ENCODE measurements at regions not wholly inside any gene's neighbourhood (a gene's known extent, or its start where the extent isn't known, plus 50 kb on each side); places are given as distances from the start of the nearest gene placed in this dataset.

GRCh38 chr5:125011947-125012346 lies 265.5 kb upstream of the ZNF608 start:
- no peaks in the 10 kb centered on the region for H3K27me3 Mint-ChIP-seq (ENCODE audit: low read depth)
- H3K27ac Mint-ChIP-seq: no peak overlapping the region
- H3K9me3 Mint-ChIP-seq: no peaks in the 10 kb centered on the region
- no peaks in the 10 kb centered on the region for H3K36me3 Mint-ChIP-seq (ENCODE audit: low read depth)
- no peaks in the 10 kb centered on the region for H3K4me1 Mint-ChIP-seq (ENCODE audit: low read depth)
- no peak overlapping the region for H3K4me3 Mint-ChIP-seq

GRCh38 chr5:125012727-125013451 lies 266.4 kb upstream of the ZNF608 start:
- Mint-ChIP-seq H3K4me1 (ENCODE audit: low read depth) (no peaks in the 10 kb centered on the region), H3K36me3 (ENCODE audit: low read depth) (no peaks in the 10 kb centered on the region), H3K27ac (no peak overlapping the region), H3K4me3 (no peak overlapping the region), H3K27me3 (ENCODE audit: low read depth) (no peaks in the 10 kb centered on the region), H3K9me3 (no peaks in the 10 kb centered on the region)

GRCh38 chr5:125014202-125014601 lies 267.8 kb upstream of the ZNF608 start:
- Mint-ChIP-seq H3K9me3 (no peaks in the 10 kb centered on the region), H3K27ac (no peak overlapping the region), H3K4me3 (no peak overlapping the region), H3K27me3 (ENCODE audit: low read depth) (no peaks in the 10 kb centered on the region), H3K4me1 (ENCODE audit: low read depth) (no peaks in the 10 kb centered on the region), H3K36me3 (ENCODE audit: low read depth) (no peaks in the 10 kb centered on the region)

GRCh38 chr5:125017796-125018195 lies 271.4 kb upstream of the ZNF608 start:
- Mint-ChIP-seq H3K4me1 (ENCODE audit: low read depth) (no peaks in the 10 kb centered on the region), H3K4me3 (no peak overlapping the region), H3K27ac (no peak overlapping the region), H3K36me3 (ENCODE audit: low read depth) (no peaks in the 10 kb centered on the region), H3K9me3 (no peaks in the 10 kb centered on the region), H3K27me3 (ENCODE audit: low read depth) (no peaks in the 10 kb centered on the region)

- Mint-ChIP-seq H3K27me3 (ENCODE audit: low read depth) (no peaks in the 10 kb centered on the region), H3K9me3 (no peaks in the 10 kb centered on the region), H3K4me3 (no peak overlapping the region), H3K36me3 (ENCODE audit: low read depth) (no peaks in the 10 kb centered on the region), H3K27ac (no peak overlapping the region), H3K4me1 (ENCODE audit: low read depth) (no peaks in the 10 kb centered on the region)
These were observed 277.2 kb upstream of the ZNF608 start for GRCh38 chr5:125023673-125024072.

GRCh38 chr5:125026867-125027731 lies 280.7 kb upstream of the ZNF608 start:
- H3K27ac Mint-ChIP-seq: no peak overlapping the region
- no peaks in the 10 kb centered on the region for H3K4me1 Mint-ChIP-seq (ENCODE audit: low read depth)
- no peaks in the 10 kb centered on the region for H3K36me3 Mint-ChIP-seq (ENCODE audit: low read depth)
- H3K27me3 Mint-ChIP-seq (ENCODE audit: low read depth): no peaks in the 10 kb centered on the region
- H3K4me3 Mint-ChIP-seq: no peak overlapping the region
- H3K9me3 Mint-ChIP-seq: no peaks in the 10 kb centered on the region

GRCh38 chr5:125032286-125032685 lies 285.8 kb upstream of the ZNF608 start:
- no peak overlapping the region for H3K4me3 Mint-ChIP-seq

GRCh38 chr5:125033602-125034001 lies 287.2 kb upstream of the ZNF608 start:
- Mint-ChIP-seq H3K4me3 (no peak overlapping the region), H3K27me3 (ENCODE audit: low read depth) (no peaks in the 10 kb centered on the region), H3K36me3 (ENCODE audit: low read depth) (no peaks in the 10 kb centered on the region), H3K9me3 (peaks cover 3% of the 10 kb centered on the region), H3K4me1 (ENCODE audit: low read depth) (no peaks in the 10 kb centered on the region), H3K27ac (no peak overlapping the region)

More at GRCh38 chr5:125032286-125032685, 285.8 kb upstream of the ZNF608 start:
- Mint-ChIP-seq H3K9me3 (no peaks in the 10 kb centered on the region), H3K27me3 (ENCODE audit: low read depth) (no peaks in the 10 kb centered on the region), H3K36me3 (ENCODE audit: low read depth) (no peaks in the 10 kb centered on the region), H3K4me1 (ENCODE audit: low read depth) (no peaks in the 10 kb centered on the region), H3K27ac (no peak overlapping the region)

- no peaks in the 10 kb centered on the region for H3K4me1 Mint-ChIP-seq (ENCODE audit: low read depth)
- no peaks in the 10 kb centered on the region for H3K36me3 Mint-ChIP-seq (ENCODE audit: low read depth)
- no peak overlapping the region for H3K27ac Mint-ChIP-seq
- H3K4me3 Mint-ChIP-seq: no peak overlapping the region
- H3K9me3 Mint-ChIP-seq: peaks cover 4% of the 10 kb centered on the region
- H3K27me3 Mint-ChIP-seq (ENCODE audit: low read depth): no peaks in the 10 kb centered on the region
These were observed 287.9 kb upstream of the ZNF608 start for GRCh38 chr5:125034331-125034730.

- H3K4me3 Mint-ChIP-seq: no peak overlapping the region
- H3K27me3 Mint-ChIP-seq (ENCODE audit: low read depth): no peaks in the 10 kb centered on the region
- H3K4me1 Mint-ChIP-seq (ENCODE audit: low read depth): no peaks in the 10 kb centered on the region
- peaks cover 4% of the 10 kb centered on the region for H3K9me3 Mint-ChIP-seq
- H3K27ac Mint-ChIP-seq: no peak overlapping the region
- H3K36me3 Mint-ChIP-seq (ENCODE audit: low read depth): no peaks in the 10 kb centered on the region
These were observed 290.1 kb upstream of the ZNF608 start for GRCh38 chr5:125036494-125036893.

GRCh38 chr5:125037020-125037419 lies 290.6 kb upstream of the ZNF608 start:
- Mint-ChIP-seq H3K9me3 (peaks cover 4% of the 10 kb centered on the region), H3K36me3 (ENCODE audit: low read depth) (no peaks in the 10 kb centered on the region), H3K27me3 (ENCODE audit: low read depth) (no peaks in the 10 kb centered on the region), H3K27ac (no peak overlapping the region), H3K4me3 (no peak overlapping the region), H3K4me1 (ENCODE audit: low read depth) (no peaks in the 10 kb centered on the region)

GRCh38 chr5:125037530-125037929 lies 291.1 kb upstream of the ZNF608 start:
- Mint-ChIP-seq H3K36me3 (ENCODE audit: low read depth) (no peaks in the 10 kb centered on the region), H3K27me3 (ENCODE audit: low read depth) (no peaks in the 10 kb centered on the region), H3K27ac (no peak overlapping the region), H3K4me1 (ENCODE audit: low read depth) (no peaks in the 10 kb centered on the region), H3K9me3 (peaks cover 4% of the 10 kb centered on the region), H3K4me3 (no peak overlapping the region)

- Mint-ChIP-seq H3K4me3 (no peak overlapping the region), H3K27ac (no peak overlapping the region), H3K27me3 (ENCODE audit: low read depth) (no peaks in the 10 kb centered on the region), H3K36me3 (ENCODE audit: low read depth) (no peaks in the 10 kb centered on the region), H3K4me1 (ENCODE audit: low read depth) (no peaks in the 10 kb centered on the region), H3K9me3 (peaks cover 4% of the 10 kb centered on the region)
These were observed 292.0 kb upstream of the ZNF608 start for GRCh38 chr5:125038477-125038876.

GRCh38 chr5:125041798-125042197 lies 295.4 kb upstream of the ZNF608 start:
- H3K36me3 Mint-ChIP-seq (ENCODE audit: low read depth): no peaks in the 10 kb centered on the region
- H3K4me3 Mint-ChIP-seq: no peak overlapping the region
- peaks cover 4% of the 10 kb centered on the region for H3K9me3 Mint-ChIP-seq
- H3K27me3 Mint-ChIP-seq (ENCODE audit: low read depth): no peaks in the 10 kb centered on the region
- no peaks in the 10 kb centered on the region for H3K4me1 Mint-ChIP-seq (ENCODE audit: low read depth)
- H3K27ac Mint-ChIP-seq: no peak overlapping the region

GRCh38 chr5:125042261-125042890 lies 295.9 kb upstream of the ZNF608 start:
- Mint-ChIP-seq H3K4me3 (no peak overlapping the region), H3K36me3 (ENCODE audit: low read depth) (no peaks in the 10 kb centered on the region), H3K27me3 (ENCODE audit: low read depth) (no peaks in the 10 kb centered on the region), H3K9me3 (peaks cover 4% of the 10 kb centered on the region), H3K4me1 (ENCODE audit: low read depth) (no peaks in the 10 kb centered on the region), H3K27ac (no peak overlapping the region)
